SH-SY5Y (cell line): ENCODE measurements at regions not wholly inside any gene's neighbourhood (a gene's known extent, or its start where the extent isn't known, plus 50 kb on each side); places are given as distances from the start of the nearest gene placed in this dataset.

ENCODE experiments used
- GATA2 ChIP-seq: IDR thresholded peaks from 2 replicates; pipeline ENCODE4 v1.6.1; 2011; ENCODE audit warnings: mild to moderate bottlenecking, low read depth, low read length
- GATA3 ChIP-seq: IDR thresholded peaks from 2 replicates; pipeline ENCODE4 v1.6.1; 2011; ENCODE audit warnings: low read depth, mild to moderate bottlenecking, low read length, moderate library complexity

GRCh38 chr10:23692736-23693135 lies 253.9 kb downstream of the OTUD1 start:
- TF ChIP-seq GATA2 (no peak), GATA3 (no peak)

- no peak for TF ChIP-seq GATA3
- no peak for TF ChIP-seq GATA2
These were observed 254.6 kb downstream of the OTUD1 start for GRCh38 chr10:23693501-23693901.

GRCh38 chr10:23693925-23694324 lies 255.1 kb downstream of the OTUD1 start:
- TF ChIP-seq GATA2 = no peak
- TF ChIP-seq GATA3 = no peak

- no peak for TF ChIP-seq GATA3
- no peak for TF ChIP-seq GATA2
These were observed 255.6 kb downstream of the OTUD1 start for GRCh38 chr10:23694446-23694920.

- no peak for TF ChIP-seq GATA2
- TF ChIP-seq GATA3 = no peak
These were observed 256.3 kb downstream of the OTUD1 start for GRCh38 chr10:23694921-23695824.

- TF ChIP-seq GATA2 (no peak), GATA3 (no peak)
These were observed 257.0 kb downstream of the OTUD1 start for GRCh38 chr10:23695825-23696420.

GRCh38 chr10:23696476-23696875 lies 257.6 kb downstream of the OTUD1 start:
- TF ChIP-seq GATA3 = no peak
- no peak for TF ChIP-seq GATA2

- TF ChIP-seq GATA3 = no peak
- no peak for TF ChIP-seq GATA2
These were observed 264.1 kb downstream of the OTUD1 start for GRCh38 chr10:23702977-23703414.

- TF ChIP-seq GATA2 = no peak
These were observed 276.5 kb downstream of the OTUD1 start for GRCh38 chr10:23715363-23715762.

- TF ChIP-seq GATA2 (no peak), GATA3 (no peak)
These were observed 279.0 kb downstream of the OTUD1 start for GRCh38 chr10:23717913-23718312.

- TF ChIP-seq GATA2 (no peak), GATA3 (no peak)
These were observed 280.1 kb downstream of the OTUD1 start for GRCh38 chr10:23718946-23719345.

GRCh38 chr10:23723796-23724195 lies 284.9 kb downstream of the OTUD1 start:
- no peak for TF ChIP-seq GATA3
- no peak for TF ChIP-seq GATA2

GRCh38 chr10:23725548-23725947 lies 286.7 kb downstream of the OTUD1 start:
- TF ChIP-seq GATA2 (no peak), GATA3 (no peak)

- no peak for TF ChIP-seq GATA3
- no peak for TF ChIP-seq GATA2
These were observed 303.5 kb downstream of the OTUD1 start for GRCh38 chr10:23742368-23742767.

GRCh38 chr10:23742807-23743206 lies 303.9 kb downstream of the OTUD1 start:
- no peak for TF ChIP-seq GATA2
- no peak for TF ChIP-seq GATA3
